ENCODE measurements at regions not wholly inside any gene's neighbourhood (a gene's known extent, or its start where the extent isn't known, plus 50 kb on each side); places are given as distances from the start of the nearest gene placed in this dataset.

GRCh38 chr18:78304192-78305164, 675.1 kb upstream of the SALL3 start:
- no peak for DNase-seq

GRCh38 chr18:78305789-78306188, 673.8 kb upstream of the SALL3 start:
- no peak for DNase-seq

DNA sequence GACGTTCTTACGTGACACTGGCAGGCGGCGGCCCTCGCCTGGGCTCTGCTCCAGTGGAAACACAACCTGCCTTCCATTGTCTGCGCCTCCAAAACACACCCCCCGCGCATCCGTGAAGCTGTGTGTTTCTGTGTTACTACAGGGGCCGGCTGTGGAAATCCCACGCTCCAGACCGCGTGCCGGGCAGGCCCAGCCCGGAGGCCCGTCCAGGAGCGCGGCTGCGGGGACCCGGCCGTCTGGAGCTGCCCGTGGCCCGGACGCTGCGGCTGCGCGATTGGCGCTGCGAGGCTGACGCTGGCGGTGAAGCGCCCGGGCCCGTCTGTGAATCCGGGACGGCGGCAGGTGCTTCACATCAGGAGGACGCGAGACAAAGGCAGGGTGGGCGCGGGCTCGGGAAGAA, 670.3 kb upstream of the SALL3 start:
- no peak for DNase-seq

DNA sequence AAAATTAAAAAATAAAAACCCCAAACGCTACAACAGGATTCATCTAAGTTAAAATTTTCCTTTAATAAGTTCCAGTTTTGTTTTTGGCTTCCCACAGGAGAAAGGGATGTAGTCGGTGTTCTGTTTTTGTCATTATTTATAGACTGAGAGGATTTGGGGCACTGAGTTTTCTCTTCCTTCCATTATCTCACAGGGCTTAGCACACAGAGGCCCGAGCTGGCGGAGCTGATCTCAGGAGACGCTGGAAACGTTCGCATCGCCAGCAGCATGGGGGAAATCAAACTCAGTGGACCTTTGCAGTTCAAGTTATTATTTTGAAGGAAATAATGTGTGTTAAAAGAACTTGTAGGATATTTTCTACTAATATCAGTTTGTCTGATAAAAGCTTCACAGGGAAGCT, 669.7 kb upstream of the SALL3 start:
- DNase-seq, result no peak

DNA sequence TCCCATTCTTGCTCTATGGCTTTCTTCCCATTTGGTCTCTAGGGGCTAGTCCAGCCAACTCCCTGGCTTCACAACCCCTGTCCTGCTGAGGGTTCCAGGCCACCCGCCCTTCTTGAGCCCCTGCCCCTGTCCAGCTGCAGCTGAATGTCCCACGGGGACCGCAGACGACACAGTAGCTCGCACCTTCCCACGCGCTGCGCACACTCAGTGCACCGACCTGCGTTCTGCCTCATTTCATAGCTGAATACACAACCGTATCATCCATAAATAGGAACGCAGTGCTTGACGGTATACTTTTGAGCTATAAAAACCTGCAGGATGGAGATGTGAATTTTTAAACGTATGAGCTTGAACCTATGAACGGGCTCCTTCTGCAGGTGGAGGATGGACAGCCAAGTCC, 660.4 kb upstream of the SALL3 start:
- no peak for DNase-seq

DNA sequence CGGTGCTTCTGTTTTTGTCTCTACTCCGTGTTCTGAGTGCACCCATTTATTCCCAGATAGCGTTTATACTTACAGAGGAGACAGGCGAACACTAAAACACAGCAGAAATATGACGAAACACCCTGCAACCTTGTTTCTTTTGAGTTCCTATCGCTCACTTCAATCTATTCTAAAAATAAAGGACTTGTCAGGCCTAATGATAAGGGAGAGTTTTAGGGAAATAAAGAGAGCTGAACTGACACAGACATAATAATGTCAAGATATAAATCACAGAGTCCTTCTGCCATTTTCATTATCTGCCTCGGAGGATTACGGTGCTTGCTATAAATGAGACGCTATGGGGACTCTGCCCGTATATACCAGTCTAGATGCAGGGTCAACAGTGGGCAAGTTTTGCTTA, 659.7 kb upstream of the SALL3 start:
- no peak for DNase-seq

GRCh38 chr18:78321402-78321801, 658.2 kb upstream of the SALL3 start:
- no peak for DNase-seq

GRCh38 chr18:78323453-78324197, 656.0 kb upstream of the SALL3 start:
- DNase-seq, result no peak

DNA sequence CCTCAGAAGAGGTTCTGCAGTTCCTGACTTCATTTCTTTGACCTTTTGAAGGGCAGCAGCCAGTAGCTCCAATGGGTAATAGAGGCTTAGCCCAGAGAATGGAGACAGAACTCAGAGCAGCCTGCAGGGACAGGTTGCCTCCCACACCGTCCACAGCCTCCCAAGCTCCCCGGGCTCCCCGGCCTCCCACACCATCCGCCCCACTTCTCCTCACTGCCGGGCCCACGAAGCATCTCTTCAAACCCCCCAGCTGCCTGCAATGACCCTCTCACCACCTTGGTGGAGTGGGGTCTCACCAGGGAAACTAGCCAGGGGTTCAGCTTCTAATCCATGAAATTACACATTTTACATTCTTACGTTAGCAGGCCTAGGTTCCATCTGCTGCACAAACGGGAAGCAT, 652.0 kb upstream of the SALL3 start:
- DNase-seq, result no peak

- DNase-seq, result no peak
Observed at GRCh38 chr18:78330766-78331165, 648.9 kb upstream of the SALL3 start.

GRCh38 chr18:78352910-78353309, 626.7 kb upstream of the SALL3 start:
- DNase-seq, result no peak

- no peak for DNase-seq
Observed at GRCh38 chr18:78362198-78362597, 617.4 kb upstream of the SALL3 start.

DNA sequence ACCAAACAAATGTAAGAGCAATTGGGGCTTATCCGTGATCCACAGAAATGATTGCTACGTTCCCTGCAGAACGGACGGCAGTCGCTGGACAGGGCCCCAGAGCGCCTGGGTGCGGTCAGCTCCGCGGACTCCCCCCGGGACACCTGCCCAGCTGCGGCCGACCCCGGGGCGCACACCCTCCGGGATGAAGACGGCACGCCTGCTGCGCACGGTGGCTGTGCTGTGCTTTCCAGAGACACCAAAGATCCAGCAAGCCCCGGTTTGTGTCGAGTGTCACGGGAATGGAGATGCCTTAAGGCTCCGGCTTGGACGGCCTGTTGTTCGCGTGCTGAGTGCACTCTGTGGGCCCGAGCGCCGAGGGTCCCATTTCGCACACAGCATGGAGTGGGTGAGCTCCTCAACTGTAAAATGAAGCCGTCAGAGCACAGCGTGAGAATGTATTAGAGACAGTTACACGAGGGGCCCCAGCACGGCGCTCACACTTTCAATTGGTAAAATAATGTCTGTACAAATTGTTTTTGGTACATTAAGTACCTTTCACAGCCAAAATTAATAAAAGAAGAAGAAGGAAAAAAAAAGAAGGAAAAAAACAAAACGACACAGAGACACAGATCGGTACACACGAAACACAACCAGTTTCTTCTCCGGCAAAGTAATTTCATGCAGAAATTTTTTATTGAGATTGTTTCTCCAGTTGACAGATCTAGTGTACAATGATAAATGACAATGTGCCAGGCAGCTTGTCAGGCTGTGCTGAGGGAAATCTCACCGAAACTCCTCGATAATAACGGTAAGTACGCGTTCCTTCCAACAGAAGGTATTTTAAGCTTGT, 615.8 kb upstream of the SALL3 start:
- no peak for DNase-seq

DNA sequence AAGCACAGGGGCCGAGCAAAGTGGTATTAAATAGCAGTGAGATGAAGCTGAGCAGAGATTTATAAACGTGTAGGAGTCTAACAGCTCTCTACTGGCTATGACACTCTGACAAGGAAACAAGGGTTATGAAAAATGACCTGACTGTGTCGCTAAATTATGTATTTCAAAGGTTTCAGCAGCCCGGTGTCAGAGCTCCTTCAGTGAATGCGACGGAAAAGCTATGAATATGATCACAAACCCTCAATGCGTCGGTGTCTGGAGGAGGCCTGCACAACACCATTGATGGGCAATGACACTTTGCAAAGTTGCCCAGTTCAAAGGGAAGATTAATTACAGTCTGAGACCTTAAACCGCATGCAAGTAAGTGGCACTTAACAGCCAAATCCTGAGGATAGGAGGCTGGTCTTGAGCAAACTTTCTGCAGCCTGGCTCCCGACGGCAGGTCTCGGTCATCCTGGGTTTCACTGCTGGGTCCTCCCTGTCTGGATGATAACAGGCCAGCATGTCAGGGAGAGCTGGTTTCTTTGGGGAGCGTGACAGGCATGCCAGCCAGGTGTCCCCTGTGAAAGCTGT, 615.1 kb upstream of the SALL3 start:
- no peak for DNase-seq

DNA sequence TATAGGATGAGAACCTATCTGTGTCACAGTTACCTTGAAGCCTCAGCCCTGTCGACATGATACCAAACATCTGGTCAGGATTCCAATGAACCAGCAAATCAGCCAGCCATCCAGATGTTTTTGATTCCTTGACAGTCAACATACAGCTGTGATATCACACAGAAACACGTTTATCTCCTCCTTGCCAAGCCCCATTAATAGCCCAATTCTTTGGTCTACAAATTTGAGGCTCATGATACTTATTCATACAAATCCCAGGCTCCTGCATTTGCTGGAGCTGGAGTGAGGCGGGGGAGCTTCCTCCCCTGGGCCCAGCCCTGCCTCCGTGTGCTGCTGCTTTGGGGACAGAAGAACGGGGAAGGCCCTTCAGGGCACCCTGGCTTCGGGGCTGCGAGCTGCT, 611.6 kb upstream of the SALL3 start:
- no peak for DNase-seq

DNA sequence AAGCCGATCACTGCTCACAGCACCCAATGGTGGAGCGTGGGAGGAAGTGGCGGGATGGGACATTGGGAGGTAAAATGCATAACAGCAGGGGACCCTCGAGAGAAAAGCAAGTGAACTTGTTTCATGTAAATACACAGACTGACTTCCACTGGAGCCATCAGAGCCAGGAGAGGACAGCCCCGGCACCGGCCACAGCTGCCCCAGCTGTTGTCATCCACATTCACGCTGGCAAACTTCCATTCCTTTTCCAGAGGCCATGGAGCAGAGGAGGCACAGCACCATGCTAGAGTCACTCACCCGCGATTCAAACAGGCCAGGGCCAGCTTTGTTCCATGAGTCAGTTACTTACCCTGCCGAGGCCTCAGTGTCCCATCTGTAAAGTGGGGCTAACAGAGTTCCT, 610.9 kb upstream of the SALL3 start:
- DNase-seq, result no peak

GRCh38 chr18:78376046-78376445, 603.6 kb upstream of the SALL3 start:
- no peak for DNase-seq

DNA sequence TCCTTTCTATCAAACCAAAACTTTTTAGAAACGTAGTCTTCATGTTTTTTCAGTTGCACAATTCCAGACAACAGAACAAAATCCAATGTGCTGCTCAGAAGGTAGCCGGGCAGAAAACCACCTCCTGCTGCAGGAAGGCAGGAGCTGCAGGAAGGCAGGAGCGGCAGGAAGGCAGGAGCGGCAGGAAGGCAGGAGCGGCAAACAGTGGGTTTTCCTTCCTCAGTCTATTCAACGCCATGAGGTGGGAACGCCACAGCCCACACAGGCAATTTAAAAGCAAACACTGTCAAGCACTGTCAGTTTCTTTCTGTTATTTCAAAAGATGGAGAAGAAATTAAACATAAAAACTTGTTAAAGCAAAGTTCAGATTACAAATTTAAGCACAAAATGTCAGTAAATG, 601.2 kb upstream of the SALL3 start:
- DNase-seq, result no peak

GRCh38 chr18:78378983-78379382, 600.6 kb upstream of the SALL3 start:
- DNase-seq, result no peak

DNA sequence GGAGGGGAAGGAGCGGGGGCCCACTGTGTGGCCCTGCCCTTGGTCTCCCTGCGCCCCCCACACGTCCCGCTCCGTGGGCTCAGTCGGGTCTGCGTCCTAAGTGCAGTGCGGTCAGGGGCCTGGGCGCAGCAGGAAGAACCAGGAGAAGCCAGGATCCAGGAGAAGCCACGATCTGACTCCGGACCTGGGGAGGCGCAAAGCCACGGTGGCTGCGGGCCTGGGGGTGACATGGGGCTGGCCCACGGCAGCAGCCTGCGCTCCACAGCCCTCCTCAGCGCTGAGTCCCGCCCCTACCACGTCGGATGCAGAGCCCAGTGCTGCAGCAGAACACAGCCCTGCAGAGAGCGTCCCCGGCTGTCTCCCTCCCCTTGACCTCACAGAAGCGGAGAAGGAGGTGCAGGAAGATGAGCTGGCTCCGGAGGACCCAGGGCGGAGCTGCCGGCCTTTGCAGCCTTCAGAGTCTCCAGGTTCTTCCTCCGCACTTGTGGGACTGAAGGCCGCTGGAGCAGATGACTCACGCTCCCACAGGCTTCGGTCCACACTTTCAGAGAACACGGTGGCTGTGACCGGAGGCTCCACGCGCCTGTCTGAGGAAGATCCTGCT, 589.2 kb upstream of the SALL3 start:
- no peak for DNase-seq

GRCh38 chr18:78390952-78391348, 588.7 kb upstream of the SALL3 start:
- no peak for DNase-seq

DNA sequence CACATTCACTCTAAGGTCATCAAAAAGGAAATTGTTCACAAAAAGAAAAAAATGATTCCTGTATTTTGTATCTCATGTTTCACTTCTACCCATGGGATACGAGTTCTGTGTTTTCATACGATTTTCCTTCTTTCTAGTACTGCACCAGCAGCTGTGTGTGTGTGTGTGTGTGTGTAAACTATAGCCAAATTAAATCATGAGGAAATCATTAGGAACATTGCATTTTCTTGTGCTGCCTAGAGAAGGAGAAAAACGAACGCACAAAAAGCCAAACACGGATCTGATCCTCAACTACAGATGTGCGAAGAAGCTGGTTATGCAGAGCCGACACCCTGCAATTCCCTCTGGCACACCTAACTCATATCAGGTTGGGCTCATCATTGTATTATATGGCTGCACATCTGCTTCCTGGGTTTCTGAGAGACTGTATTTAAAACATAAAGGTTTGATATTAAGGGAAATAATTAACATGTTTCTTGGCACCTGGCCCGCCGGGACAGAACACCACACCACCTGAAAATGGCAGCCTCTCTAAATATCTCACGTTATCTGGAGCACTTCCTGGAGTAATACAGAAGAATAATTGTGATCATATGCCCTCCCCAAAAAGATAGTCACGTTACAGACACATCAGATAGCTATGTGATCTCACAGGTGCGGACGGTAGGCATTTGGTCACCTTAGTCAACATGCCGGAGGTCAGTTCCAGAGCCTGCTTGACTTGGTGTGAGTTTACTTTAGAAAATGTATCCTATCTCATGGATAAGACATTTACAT, 586.3 kb upstream of the SALL3 start:
- no peak for DNase-seq
